ENCODE measurements at regions not wholly inside any gene's neighbourhood (a gene's known extent, or its start where the extent isn't known, plus 50 kb on each side); places are given as distances from the start of the nearest gene placed in this dataset.

DNA sequence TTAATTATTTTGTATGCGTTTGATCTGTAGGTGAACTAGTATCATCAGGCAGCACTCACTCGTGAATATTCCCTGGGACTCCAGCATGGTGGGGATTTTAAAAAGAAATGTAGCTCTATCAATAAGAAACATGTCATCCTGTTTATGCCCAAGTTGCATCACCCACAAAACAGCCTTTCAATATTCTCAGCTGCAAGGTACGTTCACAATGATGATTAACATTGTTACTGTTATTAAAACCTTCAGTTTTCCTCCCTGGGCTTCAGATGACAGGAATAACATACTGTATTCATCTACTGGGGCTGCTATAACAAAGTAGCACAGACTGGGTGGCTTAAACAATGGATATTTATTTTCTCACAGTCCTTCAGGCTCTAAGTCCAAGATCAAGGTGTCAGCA lies 87.9 kb upstream of the KLHL29 start:
- Histone ChIP-seq H3K27me3 (no peaks in the 10 kb centered on the region), H3K4me3 (no peak overlapping the region), H3K4me1 (peaks cover 0 to 13% (median 0%) of the 10 kb centered on the region in 4 donors), H3K36me3 (no peaks in the 10 kb centered on the region), H3K9me3 (no peaks in the 10 kb centered on the region), H3K27ac (no peak overlapping the region)
- no peak for DNase-seq
- TF ChIP-seq POLR2AphosphoS5 (IDR thresholded peaks at IDR 0.05) = no peak
- TF ChIP-seq EP300 (IDR thresholded peaks at IDR 0.05) = no peak
- TF ChIP-seq, protein P1, sequence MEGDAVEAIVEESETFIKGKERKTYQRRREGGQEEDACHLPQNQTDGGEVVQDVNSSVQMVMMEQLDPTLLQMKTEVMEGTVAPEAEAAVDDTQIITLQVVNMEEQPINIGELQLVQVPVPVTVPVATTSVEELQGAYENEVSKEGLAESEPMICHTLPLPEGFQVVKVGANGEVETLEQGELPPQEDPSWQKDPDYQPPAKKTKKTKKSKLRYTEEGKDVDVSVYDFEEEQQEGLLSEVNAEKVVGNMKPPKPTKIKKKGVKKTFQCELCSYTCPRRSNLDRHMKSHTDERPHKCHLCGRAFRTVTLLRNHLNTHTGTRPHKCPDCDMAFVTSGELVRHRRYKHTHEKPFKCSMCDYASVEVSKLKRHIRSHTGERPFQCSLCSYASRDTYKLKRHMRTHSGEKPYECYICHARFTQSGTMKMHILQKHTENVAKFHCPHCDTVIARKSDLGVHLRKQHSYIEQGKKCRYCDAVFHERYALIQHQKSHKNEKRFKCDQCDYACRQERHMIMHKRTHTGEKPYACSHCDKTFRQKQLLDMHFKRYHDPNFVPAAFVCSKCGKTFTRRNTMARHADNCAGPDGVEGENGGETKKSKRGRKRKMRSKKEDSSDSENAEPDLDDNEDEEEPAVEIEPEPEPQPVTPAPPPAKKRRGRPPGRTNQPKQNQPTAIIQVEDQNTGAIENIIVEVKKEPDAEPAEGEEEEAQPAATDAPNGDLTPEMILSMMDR (IDR thresholded peaks at IDR 0.05) = no peak
- no peak for TF ChIP-seq POLR2A (IDR thresholded peaks at IDR 0.05)
- 63 to 81% (median 78%) methylated on average over 3 of the region's 3 CpGs for WGBS, 5 donors
- intact Hi-C loops (cut with DNase I; ENCODE audit: low total_unique reads) = no loop called here

DNA sequence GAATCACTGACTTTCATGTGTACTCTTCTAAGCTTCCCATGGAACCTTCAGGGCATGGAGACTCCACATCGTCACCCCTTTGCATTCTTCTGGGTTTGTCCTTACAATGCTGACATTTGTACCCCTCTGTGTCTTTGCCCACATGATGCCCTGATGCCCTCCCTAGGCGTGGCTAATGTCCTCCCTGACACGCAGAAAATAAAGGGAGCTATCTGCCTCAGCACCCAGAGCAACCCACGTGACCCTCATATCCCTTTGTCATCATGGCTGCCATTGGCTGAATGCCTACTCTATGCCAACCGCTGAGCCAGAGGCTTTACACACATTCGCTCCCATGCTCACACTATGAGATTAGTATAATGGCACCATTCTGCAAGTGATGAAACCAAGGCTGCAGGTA lies 86.4 kb upstream of the KLHL29 start:
- 79 to 88% (median 85%) methylated on average over 6 of the region's 6 CpGs for WGBS, 5 donors
- no peak for DNase-seq
- Histone ChIP-seq H3K27me3 (no peaks in the 10 kb centered on the region), H3K9me3 (no peaks in the 10 kb centered on the region), H3K4me3 (no peak overlapping the region), H3K36me3 (no peaks in the 10 kb centered on the region), H3K4me1 (peaks cover 0 to 5% (median 0%) of the 10 kb centered on the region in 4 donors), H3K27ac (no peak overlapping the region)
- intact Hi-C loops (cut with DNase I; ENCODE audit: low total_unique reads) = no loop called here
- TF ChIP-seq, protein P1 (IDR thresholded peaks at IDR 0.05) = no peak
- TF ChIP-seq EP300 (IDR thresholded peaks at IDR 0.05) (no peak), POLR2AphosphoS5 (IDR thresholded peaks at IDR 0.05) (no peak), POLR2A (IDR thresholded peaks at IDR 0.05) (no peak)

DNA sequence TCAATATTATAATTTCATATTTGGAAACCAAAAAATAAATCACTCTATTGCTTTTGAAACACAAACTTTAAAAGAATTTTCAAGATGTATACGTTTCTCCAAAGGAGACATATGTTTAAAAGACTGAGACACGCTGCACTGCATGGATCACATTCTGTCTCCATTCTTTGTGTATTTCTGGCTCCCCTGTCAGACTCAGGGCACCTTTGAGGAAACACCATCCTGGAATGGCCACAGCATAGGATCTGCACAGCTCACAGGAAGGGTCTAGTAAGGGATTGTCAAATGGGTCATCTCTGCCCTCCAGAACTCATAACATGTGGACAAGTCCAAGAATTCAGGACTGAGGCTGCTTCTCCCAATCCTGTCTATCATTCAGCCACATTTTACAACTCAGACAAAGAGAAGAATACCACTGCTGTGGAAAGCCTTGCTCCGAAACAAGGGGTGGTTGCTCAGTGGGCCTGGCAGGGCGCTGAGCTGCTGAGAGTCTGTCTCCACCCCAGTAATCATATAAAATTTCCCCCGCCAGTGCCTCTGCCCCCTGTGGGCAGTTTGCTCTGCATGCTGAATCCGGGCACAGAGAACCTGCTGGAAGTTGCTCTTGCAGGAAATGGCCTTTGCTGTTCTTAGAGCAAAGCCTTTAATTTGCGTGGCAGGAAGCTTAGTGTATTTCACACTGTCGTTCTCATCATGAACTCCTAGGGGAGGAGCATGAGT lies 85.3 kb upstream of the KLHL29 start:
- no peak for DNase-seq
- H3K4me3 ChIP-seq = no peak overlapping the region
- TF ChIP-seq POLR2AphosphoS5 (IDR thresholded peaks at IDR 0.05) = no peak
- no peak overlapping the region for H3K27ac ChIP-seq
- no peaks in the 10 kb centered on the region for H3K27me3 ChIP-seq
- H3K9me3 ChIP-seq = no peaks in the 10 kb centered on the region
- 73 to 84% (median 81%) methylated on average over 8 of the region's 8 CpGs for WGBS, 5 donors
- intact Hi-C loops (cut with DNase I; ENCODE audit: low total_unique reads) = no loop called here
- no peaks in the 10 kb centered on the region for H3K36me3 ChIP-seq
- no peaks in the 10 kb centered on the region for H3K4me1 ChIP-seq

DNA sequence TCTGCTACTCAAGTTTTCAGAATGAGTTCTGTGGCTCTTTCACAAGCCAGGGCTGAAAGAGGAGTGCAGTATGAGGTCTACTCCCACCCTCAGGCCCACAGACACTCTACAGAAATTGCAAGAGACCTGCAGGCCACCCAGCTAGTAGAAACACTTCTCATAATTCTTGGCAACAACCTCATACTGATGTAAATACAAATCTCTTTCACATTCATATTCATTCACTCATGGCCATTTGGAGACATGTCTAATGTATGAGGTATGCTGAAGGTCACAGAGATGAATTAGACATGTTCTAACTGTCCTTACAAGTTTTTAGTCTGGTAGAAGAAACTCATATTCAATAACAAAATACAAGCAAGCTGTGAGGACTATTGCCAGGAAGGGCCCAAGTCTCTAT lies 83.8 kb upstream of the KLHL29 start:
- Histone ChIP-seq H3K4me3 (no peak overlapping the region), H3K27me3 (peaks cover 0 to 7% (median 0%) of the 10 kb centered on the region in 3 donors), H3K27ac (no peak overlapping the region), H3K9me3 (no peaks in the 10 kb centered on the region), H3K36me3 (no peaks in the 10 kb centered on the region), H3K4me1 (no peaks in the 10 kb centered on the region)
- TF ChIP-seq POLR2AphosphoS5 (IDR thresholded peaks at IDR 0.05) (no peak), POLR2A (IDR thresholded peaks at IDR 0.05) (no peak), EP300 (IDR thresholded peaks at IDR 0.05) (no peak)
- TF ChIP-seq, protein P1 (IDR thresholded peaks at IDR 0.05) = no peak
- DNase-seq = no peak
- intact Hi-C loops (cut with DNase I; ENCODE audit: low total_unique reads) = no loop called here

DNA sequence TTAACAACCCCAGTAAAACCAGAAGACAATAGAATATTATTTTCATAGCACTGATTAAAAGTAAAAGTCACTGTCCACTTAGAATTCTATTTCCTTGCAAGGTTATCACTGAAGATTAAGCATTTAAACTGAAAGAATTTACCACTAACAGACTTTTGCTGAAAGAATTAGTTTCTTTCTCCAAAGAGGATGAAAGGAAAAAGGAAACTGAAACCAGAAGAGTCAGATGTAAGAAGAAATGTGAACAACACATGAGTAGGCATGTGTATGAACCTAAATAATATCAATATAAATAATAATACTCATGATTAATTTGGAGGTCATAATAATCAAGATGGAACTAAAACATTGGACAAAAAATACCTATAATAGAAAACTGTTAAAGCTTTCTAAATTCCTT lies 82.4 kb upstream of the KLHL29 start:
- intact Hi-C loops (cut with DNase I; ENCODE audit: low total_unique reads) = no loop called here
- no peak for DNase-seq
- no peaks in the 10 kb centered on the region for H3K9me3 ChIP-seq
- TF ChIP-seq POLR2AphosphoS5 (IDR thresholded peaks at IDR 0.05) = no peak
- TF ChIP-seq EP300 (IDR thresholded peaks at IDR 0.05) = no peak
- TF ChIP-seq, protein P1 (IDR thresholded peaks at IDR 0.05) = no peak
- no peak for TF ChIP-seq POLR2A (IDR thresholded peaks at IDR 0.05)
- no peaks in the 10 kb centered on the region for H3K4me1 ChIP-seq
- no peaks in the 10 kb centered on the region for H3K36me3 ChIP-seq
- H3K4me3 ChIP-seq = no peak overlapping the region
- peaks cover 0 to 7% (median 0%) of the 10 kb centered on the region in 3 donors for H3K27me3 ChIP-seq
- no peak overlapping the region for H3K27ac ChIP-seq
